NCI-H128 (cell line): ENCODE measurements at regions not wholly inside any gene's neighbourhood (a gene's known extent, or its start where the extent isn't known, plus 50 kb on each side); places are given as distances from the start of the nearest gene placed in this dataset.

Experiments used
- DNase-seq: peaks from one replicate; lab custom pipeline; 2025; ENCODE audit not compliant: unreplicated experiment; lab: John Stamatoyannopoulos, UW

DNA sequence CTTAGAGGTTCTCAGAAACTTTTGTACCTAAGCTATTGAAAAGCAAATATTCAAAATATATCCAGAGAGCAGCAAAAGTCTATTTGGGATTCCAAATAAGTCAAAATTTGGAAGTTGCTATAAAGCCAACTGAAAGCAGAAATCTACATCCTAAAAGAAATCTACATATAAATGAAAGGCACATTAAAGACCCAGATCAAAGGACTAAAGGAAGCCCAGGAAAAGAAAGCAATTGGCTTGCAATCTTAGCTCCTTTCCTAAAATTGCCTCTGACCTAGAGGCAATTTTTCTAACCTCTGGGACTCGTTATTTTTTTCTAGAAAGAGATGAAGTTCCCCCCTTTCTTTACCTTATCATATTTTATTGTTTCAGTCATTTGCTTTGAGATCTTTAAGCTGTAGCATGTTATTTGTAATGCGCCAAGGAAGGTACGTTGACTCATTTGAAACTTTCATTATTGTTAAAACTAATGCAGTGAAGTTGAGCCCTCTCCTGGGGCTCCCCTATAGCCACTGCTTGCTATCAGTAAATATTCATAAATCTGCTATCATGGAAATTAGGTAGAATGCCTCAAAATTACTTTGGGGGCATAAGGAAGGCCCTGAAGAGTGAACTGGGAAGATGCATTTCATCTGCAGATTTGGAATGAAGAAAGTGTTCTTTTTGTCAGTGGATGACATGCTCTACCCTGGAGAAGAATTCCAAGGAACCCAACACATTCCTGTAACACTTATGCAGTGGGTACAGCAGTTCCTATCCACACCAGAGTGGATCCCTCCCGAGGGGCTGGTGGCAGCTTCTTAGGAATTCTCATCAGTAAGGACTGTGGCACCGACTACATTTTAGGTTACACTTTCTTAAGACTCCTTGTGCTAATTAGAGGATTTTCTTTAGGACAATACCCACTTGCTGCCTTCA is 177.8 kb upstream of the IGFBP7 start:
- DNase-seq, result no peak

DNA sequence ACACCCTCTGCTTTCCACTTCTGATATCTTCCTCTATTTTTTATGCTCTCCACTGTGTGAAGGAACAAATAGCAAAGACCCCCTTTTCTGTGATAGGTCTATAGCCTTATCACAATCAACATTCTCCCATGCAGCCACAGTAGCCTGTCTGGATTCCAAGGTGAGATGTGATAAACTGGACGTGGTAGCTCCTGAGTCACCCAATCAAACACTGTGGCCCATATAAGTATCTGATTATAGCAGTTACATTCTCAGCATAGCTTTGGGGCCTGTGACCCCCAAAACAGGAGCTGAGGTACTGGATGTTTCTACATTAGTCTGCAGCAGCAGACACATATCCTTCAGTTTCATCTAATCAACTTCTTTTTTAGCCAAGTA is 172.7 kb upstream of the IGFBP7 start:
- no peak for DNase-seq

DNA sequence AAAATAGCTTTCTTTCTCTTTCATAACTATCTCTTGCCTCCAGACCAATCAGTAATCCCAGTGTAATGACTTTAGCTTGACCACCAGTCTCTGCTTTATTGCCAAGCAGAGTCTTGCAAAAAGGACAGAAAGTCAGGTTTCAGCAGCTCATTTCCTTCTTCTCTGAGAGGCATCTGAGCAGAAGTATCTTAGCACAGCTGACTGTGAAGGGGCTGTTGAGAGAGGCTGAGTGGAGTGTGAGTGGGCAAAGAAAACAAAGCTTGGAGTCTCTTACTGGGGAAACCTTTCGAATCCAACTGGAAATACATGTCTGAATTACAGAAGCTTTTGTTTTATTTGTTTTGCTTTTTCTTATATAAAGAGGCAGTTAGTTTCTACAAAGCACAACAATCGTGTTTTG is 170.3 kb upstream of the IGFBP7 start:
- DNase-seq, result no peak

DNA sequence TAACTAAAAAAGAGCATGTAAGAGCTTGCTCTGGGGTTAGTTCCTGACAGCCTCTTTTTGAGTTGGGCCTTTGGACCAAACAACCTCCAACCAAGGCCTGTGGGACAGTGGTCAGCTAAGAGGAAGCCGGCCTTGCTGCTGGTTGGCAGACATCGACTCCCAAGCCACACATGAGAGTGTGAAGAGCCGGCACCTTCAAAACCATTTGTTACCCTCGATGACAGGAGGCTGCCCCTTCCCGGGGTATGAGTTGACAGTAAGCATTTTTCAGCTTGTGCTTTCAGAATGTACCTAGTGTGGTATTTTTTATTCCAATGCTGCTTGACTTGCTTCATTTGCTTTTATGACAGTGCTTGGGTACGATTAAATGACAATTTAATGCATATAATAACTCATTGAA is 168.6 kb upstream of the IGFBP7 start:
- DNase-seq, result no peak

DNA sequence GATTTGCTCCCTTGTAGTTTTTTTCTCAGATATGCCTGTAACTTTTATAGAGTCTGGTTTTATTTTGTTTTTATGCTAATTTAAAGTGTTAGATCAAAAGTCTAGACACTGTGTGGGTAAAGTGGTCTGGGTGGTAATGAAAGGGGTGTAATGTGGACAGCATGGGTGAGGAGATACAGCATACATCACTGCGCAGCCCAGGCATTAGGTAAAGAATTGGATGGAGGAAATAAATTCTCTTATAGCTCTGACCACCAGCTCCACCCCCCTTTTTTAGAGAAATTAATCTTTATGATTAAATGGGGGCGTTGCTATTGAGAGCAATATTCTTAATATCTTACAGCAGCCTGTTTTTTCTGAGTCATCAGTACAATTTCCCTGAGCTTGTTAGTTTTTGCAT is 163.9 kb upstream of the IGFBP7 start:
- no peak for DNase-seq

DNA sequence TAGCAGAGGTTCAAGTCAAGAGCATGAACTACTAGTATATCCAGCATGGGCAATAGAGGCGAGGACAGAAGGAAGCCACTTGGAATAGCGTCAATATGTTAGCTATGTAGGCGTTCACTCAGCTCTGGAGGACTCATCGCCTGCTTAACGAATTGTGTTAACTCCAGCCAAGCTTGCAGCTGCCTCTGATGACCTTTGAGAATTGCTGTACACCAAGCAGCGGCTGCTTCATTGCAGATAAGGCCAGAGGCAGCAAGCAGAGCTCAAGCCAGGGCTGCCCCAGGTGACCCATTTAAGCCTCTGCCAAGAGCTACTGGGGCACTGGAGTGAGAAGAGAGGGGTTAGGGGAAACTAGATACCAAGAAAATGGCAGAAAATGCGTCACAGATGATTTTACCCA is 160.2 kb upstream of the IGFBP7 start:
- no peak for DNase-seq

DNA sequence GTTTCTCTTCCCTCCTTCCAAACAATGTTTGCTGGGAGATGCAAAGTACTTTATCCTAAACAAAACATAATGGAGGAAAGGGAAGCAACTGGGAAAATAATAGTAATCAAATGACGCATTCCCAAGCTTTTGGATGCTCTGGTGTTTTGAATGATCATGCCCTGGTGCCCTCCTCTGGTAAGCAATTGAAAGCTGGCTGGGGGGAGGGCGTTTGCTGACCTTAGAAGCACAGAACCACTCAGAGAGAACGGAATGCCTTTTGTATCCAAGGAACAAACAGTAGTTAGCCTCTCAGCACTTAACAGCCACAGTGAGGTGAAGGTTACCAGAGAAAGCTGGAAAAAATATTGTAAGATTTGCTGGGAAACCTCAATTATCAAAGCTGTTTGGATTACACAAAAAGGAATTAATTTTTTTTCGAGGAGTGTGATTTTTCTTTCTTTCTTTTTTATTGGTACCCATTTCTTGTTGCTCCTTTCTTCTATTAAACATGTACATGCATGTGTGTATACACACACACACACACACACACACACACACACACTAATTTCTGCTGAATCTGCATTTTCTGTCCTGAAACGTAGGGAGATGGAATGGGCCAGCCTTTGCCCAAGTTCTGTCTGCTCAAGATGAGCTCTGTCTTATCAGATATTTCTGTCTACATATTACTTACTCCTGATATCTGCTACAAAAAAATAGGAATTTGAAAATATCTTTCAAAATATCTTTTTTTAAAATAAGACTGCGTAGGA is 155.8 kb upstream of the IGFBP7 start:
- DNase-seq, result no peak

DNA sequence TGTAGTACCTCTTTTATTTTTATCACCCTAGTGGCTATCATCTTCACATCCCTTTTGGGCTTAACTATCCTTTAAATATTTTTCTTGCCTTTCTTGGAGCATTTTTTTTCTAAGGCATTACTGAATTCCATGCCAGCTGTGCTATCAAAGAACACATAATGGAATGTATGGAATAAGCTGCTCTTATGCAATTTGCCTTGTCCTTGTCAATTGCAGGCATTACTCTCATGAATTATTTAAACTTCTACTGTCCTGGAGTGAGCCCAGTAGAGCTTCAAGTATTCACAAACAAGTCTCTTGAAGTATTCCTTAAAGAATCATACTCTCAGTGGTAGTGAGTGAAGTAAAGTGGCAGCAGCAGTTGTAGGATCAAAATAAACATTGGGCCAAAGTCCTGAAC is 144.6 kb upstream of the IGFBP7 start:
- DNase-seq, result no peak

DNA sequence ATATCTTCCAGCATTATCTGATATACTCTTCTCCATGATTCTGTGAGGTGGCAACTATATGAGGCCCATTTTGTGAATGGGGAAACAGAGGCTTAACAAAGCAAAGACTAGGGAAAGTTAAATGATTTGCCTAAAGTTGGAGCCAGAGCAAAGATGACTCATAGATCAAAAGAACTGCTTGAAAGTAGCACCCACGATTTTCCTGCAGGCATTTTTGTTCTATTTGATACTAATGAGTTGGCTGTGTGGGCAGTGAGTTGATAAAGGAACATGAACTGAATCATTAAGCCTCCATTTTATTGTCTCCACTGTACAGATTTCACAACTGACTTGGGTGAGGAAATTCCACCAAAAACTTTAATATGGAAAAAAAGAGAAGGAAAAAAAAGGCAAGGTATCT is 138.9 kb upstream of the IGFBP7 start:
- no peak for DNase-seq

DNA sequence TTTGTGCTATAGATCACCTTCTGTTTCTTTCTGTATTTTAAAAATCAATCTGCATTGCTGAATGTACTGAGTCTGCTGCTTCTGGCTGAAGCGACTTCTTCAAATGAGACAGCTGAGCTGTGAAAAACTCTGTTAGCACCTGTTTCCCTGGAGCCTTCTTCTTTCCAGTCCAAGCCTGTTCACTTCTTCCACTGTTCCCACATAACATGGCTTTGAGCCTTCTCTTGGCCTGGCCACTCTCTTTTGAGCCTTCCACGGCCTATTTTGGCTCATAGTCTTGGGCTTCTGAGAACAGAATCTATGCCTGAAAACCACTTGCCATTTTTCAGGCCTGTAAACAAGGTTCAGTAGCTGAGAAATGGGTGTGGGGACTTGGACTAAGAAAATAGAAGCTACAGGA is 132.9 kb upstream of the IGFBP7 start:
- no peak for DNase-seq

DNA sequence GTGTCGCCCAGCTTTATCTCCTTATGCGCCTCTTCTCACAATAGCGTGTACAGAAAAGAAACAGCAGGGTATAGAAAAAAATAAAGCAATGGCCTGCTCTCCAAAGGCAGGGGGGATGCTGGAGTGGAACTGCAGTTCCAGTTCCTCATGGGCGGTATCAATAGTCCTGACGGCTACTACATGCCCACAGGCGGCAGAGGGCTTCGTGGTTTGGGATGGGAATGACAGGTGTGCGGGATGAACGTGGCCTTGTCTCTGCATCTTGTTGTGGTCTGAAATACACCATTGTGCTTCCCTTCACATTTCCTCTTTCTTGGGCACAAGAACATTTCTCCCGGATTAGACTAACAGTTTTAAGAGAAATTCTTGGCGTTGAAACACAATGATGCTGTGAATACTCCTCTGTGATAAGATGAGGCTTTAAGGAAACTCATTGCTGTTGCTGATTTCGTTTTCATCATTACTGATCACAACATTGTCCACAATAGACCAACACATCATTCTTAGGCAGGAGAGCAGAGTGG is 124.1 kb upstream of the IGFBP7 start:
- DNase-seq, result no peak

DNA sequence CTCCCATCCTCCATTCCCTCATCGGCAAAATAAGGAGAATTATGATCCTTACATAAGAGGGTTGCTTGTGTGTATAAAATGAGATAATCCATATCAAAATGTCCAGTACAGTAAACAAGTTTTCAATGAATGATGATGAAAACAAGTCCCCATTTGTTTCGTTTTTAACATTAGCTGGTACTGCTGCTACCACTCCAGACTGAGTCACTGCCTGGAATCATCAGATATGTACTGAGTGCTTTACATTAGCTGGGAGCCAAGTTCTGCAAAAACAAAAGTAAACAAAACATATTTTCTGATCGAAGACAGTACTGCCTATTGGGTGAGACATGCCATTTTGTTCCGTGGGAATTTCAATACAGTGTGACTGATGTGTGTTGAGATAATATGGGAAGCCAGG is 123.2 kb upstream of the IGFBP7 start:
- DNase-seq, result no peak

DNA sequence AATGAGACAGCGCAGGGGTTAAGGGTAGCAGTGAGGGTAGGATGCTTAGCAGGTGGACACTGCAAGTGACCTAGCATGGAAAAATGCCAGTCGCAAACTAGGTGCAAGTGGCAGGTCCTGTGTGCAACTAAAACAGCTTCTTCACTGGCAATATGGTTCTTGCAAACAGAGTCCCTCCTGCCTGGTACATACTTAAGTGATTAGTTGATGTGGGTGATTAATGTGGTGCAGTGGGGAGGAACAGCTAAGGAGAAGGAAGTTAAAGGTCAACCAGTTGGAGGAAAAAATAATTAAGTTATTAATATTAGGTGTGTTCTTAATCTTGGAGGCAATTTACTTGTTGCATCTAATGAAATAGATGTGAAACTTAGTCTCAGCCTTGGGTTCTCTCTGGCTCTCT is 121.6 kb upstream of the IGFBP7 start:
- DNase-seq, result no peak

DNA sequence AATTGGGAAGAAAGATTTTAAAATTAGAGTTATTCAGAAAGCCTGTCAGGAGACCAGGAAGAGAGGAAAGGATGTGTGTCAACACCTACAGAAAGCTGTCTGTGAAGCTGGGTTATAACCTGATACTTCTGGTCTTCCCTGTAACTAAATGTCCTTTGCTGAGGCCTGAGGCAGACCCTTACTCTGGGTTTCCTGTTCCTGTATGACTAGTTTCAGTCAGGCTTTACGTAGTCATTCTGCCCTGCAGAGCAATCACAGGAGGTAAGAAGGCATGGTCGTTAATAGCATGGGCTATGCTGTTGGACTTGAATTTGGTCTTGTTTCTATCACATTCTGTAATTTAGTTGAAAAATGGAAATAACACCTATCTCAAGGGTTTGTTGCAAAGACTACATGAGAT is 110.5 kb upstream of the IGFBP7 start:
- no peak for DNase-seq

DNA sequence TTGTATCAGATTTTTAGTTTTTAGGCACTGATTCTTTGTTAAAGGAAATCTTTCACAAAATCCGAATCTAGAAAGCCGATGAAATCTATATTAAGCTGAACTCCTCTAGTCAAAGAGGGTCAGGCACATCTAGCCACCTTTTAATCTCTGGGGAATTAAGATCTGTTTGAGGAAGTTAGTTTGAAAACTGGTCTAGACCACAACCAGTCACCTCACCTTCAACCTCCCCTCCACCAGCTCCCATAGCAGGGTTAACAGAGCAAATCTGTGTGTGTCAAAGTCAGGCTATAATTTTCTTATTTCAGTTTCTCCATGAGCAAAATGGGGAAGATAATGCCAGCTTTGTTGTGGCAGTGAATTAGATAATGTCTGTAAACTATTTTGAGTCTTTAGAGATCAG is 110.0 kb upstream of the IGFBP7 start:
- DNase-seq, result no peak

DNA sequence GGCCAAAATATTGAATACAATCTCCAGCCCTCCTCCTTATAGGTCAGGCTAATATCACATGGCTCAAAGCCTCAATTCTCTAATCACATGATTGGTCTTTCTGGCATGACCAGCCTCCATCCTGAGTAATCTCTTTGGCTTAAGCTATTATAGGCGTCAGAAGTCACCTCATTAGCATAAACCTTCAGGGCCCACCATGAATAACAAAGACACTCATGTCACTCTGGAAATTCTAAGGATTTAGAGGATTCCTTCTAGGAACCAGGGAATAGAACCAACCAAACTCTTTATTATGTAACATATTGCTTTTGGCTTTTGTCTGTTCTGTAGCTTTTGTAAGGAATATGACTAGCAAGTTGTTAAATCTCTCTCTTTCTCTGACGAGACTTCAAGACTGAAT is 109.2 kb upstream of the IGFBP7 start:
- no peak for DNase-seq

DNA sequence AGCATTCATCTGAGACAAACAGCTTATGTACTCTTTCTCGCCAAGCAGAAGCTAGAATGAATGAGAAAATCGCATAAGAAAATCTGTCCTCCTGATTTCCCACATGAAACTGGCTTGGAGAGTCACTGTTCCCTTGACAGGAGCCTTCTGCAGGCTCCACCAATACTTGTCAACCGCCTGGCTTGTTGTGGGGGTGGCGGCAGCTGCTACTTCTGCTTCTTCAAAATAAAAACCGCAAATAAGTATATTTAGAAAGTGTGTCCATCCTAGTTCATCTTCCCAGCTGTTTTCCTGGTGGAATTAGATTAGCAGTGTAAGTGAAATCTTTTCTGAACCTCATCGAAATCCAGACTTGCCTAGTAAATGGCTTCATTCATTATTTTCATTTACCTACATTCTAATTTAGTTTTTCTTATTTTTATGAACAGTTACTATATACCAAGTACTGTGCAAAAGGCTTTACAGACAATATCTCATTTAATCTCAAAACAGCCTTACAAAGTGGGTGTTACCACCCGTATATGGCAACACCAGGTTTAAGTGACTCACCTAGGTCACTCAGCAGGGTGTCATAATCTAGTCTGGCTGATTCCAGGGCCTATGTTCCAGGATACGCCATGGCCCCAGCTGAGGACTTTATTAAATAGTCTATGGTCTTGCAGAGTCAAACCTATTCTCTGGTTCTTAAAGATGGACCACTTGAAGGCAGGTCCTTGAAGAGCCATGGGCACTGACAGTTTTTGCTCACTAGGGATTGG is 104.6 kb upstream of the IGFBP7 start:
- DNase-seq, result no peak

DNA sequence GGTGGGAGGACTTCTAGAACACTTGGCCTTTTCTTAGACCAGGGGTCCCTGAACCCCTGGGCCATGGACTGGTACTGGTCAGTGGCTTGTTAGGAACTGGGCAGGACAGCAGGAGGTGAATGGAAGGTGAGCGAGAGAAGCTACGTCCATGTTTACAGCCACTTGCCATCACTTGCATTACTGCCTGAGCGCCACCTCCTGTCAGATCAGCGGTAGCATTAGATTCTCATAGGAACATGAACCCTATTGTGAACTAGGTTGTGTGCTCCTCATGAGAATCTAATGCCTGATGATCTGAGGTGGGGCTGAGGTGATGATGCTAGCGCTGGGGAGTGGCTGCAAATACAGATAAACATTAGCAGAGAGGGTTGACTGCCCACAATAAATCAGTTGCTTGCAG is 100.9 kb upstream of the IGFBP7 start:
- no peak for DNase-seq

DNA sequence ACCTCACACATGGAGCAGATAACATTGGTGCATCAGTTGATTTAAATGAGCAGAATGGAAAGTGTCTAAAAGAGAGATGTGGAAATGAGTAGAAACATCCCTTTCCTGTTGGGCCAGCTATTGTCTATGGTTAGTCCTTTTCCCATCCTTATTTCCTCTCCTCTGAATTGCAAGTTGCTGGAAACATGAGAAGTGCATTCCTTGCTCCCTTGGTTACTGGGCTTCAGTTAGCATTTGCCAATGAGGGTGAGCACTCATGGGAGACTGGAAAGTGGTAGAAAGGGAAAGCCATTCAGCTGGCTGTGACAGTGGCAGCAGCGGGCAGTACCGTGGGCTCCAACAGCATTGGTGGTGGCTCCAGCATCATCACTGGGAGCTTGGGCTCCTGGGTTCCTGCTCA is 96.0 kb upstream of the IGFBP7 start:
- DNase-seq, result no peak

DNA sequence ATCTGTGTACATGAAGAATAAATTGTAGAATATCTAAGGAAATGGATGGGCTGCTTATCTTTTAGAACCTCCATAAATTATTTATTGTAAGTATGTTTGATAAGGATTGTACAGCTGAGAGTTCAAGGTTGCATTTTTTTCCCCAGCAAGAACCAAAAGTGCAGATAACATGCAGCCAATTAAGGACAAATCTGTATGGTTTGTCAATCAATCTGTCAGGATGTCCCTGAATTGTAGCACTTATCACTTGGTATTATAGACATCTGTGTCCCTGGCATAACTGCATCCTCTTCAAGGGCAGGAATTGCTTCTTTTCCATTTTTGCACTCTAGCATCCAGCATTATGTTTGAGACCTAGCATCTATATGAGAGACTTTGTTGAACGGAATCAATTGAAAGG is 95.4 kb upstream of the IGFBP7 start:
- no peak for DNase-seq

DNA sequence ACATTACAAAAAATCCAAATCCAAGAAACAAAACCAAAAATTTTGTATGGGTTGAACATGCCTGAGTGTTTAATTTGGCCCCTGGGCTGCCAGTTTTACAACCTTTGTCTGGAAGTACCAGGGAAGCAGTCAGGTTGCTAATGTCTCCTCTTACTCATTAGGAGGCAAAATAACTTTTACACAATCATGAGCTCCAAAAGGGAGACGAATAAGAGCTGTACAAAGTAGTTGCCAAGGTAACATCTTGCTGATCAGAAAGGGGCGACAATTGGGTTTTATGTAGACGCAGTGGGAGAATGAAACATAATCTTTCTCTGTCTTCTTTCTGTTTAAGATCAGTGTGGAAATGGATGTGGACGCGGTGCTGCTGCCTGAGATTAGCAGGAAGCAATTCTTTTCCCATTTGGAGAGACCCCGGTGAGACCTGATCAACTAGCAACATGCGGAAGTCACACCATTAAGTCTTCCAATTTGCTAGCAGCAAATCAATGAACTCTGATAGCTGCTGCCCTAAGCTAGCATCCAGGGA is 90.7 kb upstream of the IGFBP7 start:
- DNase-seq, result no peak
